Sigmoid colon (tissue), 4 donors: ENCODE measurements at regions not wholly inside any gene's neighbourhood (a gene's known extent, or its start where the extent isn't known, plus 50 kb on each side); places are given as distances from the start of the nearest gene placed in this dataset.

Experiments used
- CTCF ChIP-seq, 4 experiments: fragments of 450-650 bp in 3 of 4; fragments of 200-600 bp in 1 of 4; IDR thresholded peaks; one replicate each; pipeline ENCODE4 v1.5.1; 2016 to 2019; ENCODE audit warnings: antibody characterized with exemption in 4 of 4, mild to moderate bottlenecking in 3 of 4, moderate library complexity in 2 of 4
- EP300 ChIP-seq, 4 donors: sonication (generic); formaldehyde crosslinking; IDR thresholded peaks; one replicate each; pipeline ENCODE4 v1.6.1; 2017; ENCODE audit warnings: antibody characterized with exemption in 4 of 4
- POLR2AphosphoS5 ChIP-seq, 4 donors: sonication (generic); formaldehyde crosslinking; IDR thresholded peaks; one replicate each; pipeline ENCODE4 v1.6.1; 2017; ENCODE audit warnings: antibody characterized with exemption in 4 of 4

- no peak for TF ChIP-seq EP300 (IDR thresholded peaks at IDR 0.05)
- TF ChIP-seq CTCF (IDR thresholded peaks at IDR 0.05) = no peak
- TF ChIP-seq POLR2AphosphoS5 (IDR thresholded peaks at IDR 0.05) = no peak
Observed at GRCh38 chr5:93320920-93321445, 260.0 kb downstream of the NR2F1-AS1 start.
